GM12872 (cell line): ENCODE measurements at regions not wholly inside any gene's neighbourhood (a gene's known extent, or its start where the extent isn't known, plus 50 kb on each side); places are given as distances from the start of the nearest gene placed in this dataset.

Experiments
- CTCF ChIP-seq: IDR thresholded peaks from 3 replicates; pipeline ENCODE4 v1.5.1; 2011; ENCODE audit warnings: low read depth, mild to moderate bottlenecking, low read length, moderate library complexity; ENCODE audit not compliant: insufficient read depth

- TF ChIP-seq CTCF = no peak
These were observed 121.4 kb downstream of the KLF13 start for GRCh38 chr15:31447931-31448634.

- no peak for TF ChIP-seq CTCF
These were observed 122.0 kb downstream of the KLF13 start for GRCh38 chr15:31448635-31448979.

GRCh38 chr15:31452595-31453557 is 126.2 kb downstream of the KLF13 start:
- TF ChIP-seq CTCF = no peak

GRCh38 chr15:31453558-31454318 is 127.1 kb downstream of the KLF13 start:
- no peak for TF ChIP-seq CTCF

GRCh38 chr15:31455499-31455898 is 128.9 kb downstream of the KLF13 start:
- TF ChIP-seq CTCF = peak; percentile 59

GRCh38 chr15:31456354-31457060 is 129.9 kb downstream of the KLF13 start:
- no peak for TF ChIP-seq CTCF

- no peak for TF ChIP-seq CTCF
These were observed 130.5 kb downstream of the KLF13 start for GRCh38 chr15:31457161-31457560.
